Mucosa of rectum (tissue), 2 donors: ENCODE measurements at regions not wholly inside any gene's neighbourhood (a gene's known extent, or its start where the extent isn't known, plus 50 kb on each side); places are given as distances from the start of the nearest gene placed in this dataset.

ENCODE experiments used
- H3K27ac ChIP-seq, 2 donors: one replicate each; pipeline ENCODE4 v1.7.0; 2013; ENCODE audit warnings: inconsistent platforms in 2 of 2, low read depth in 2 of 2, low read length in 2 of 2
- H3K27me3 ChIP-seq, 2 donors: one replicate each; pipeline ENCODE4 v1.7.0; 2013; ENCODE audit warnings: low read length in 2 of 2; ENCODE audit not compliant: control insufficient read depth in 2 of 2, insufficient read depth in 2 of 2
- H3K36me3 ChIP-seq, 2 donors: one replicate each; pipeline ENCODE4 v1.7.0; 2013; ENCODE audit warnings: low read length in 2 of 2; ENCODE audit not compliant: control insufficient read depth in 2 of 2, insufficient read depth in 2 of 2
- H3K4me1 ChIP-seq, 2 donors: one replicate each; pipeline ENCODE4 v1.7.0; 2013; ENCODE audit warnings: low read length in 2 of 2, mild to moderate bottlenecking in 1 of 2; ENCODE audit not compliant: control insufficient read depth in 2 of 2, insufficient read depth in 2 of 2
- H3K4me3 ChIP-seq, 2 donors: one replicate each; pipeline ENCODE4 v1.7.0; 2013; ENCODE audit warnings: low read length in 2 of 2
- H3K9ac ChIP-seq, 2 donors: one replicate each; pipeline ENCODE4 v1.7.0; 2013; ENCODE audit warnings: low read length in 2 of 2, low read depth in 1 of 2, mild to moderate bottlenecking in 1 of 2
- H3K9me3 ChIP-seq, 2 donors: one replicate each; pipeline ENCODE4 v1.7.0; 2013; ENCODE audit warnings: low read length in 2 of 2; ENCODE audit not compliant: control insufficient read depth in 2 of 2
- donor health status: healthy.
- donor health status: Normal muscosa, but diverticular disease.

DNA sequence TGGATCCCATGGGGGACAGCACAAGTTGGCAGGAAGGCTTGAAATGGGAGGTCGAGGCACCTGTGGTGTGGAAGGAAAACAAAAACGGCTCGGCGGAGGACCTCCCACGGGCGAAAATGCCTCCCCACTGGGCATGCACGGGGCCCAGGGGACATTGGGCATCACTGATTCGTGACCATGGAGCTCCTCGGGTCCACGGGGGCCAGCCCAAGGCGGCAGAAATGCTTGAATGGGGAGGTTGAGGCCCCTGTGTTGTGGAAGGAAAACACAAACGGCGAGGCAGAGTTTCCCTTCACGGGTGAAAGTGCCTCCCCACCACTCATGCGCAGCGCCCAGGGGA, 376.0 kb downstream of the ALG10 start:
- Histone ChIP-seq H3K4me1 (no peaks in the 10 kb centered on the region), H3K9me3 (peaks cover 4 to 13% of the 10 kb centered on the region in 2 donors)

GRCh38 chr12:34398706-34399630, 376.7 kb downstream of the ALG10 start:
- Histone ChIP-seq H3K36me3 (no peaks in the 10 kb centered on the region), H3K4me3 (no peak overlapping the region), H3K9ac (no peak overlapping the region), H3K27ac (no peak overlapping the region), H3K4me1 (no peaks in the 10 kb centered on the region), H3K27me3 (no peaks in the 10 kb centered on the region), H3K9me3 (peaks cover 4 to 13% of the 10 kb centered on the region in 2 donors)

More for the DNA sequence above, 376.0 kb downstream of the ALG10 start:
- Histone ChIP-seq H3K27ac (no peak overlapping the region), H3K27me3 (no peaks in the 10 kb centered on the region), H3K9ac (no peak overlapping the region), H3K36me3 (no peaks in the 10 kb centered on the region), H3K4me3 (no peak overlapping the region)

- H3K4me1 ChIP-seq: no peaks in the 10 kb centered on the region
- no peak overlapping the region for H3K27ac ChIP-seq
- H3K9me3 ChIP-seq: peaks cover 4 to 15% of the 10 kb centered on the region in 2 donors
- no peak overlapping the region for H3K9ac ChIP-seq
- H3K4me3 ChIP-seq: no peak overlapping the region
- H3K36me3 ChIP-seq: no peaks in the 10 kb centered on the region
- H3K27me3 ChIP-seq: no peaks in the 10 kb centered on the region
Measured at GRCh38 chr12:34399631-34400410, 377.5 kb downstream of the ALG10 start.

- Histone ChIP-seq H3K4me1 (no peaks in the 10 kb centered on the region), H3K27ac (no peak overlapping the region), H3K27me3 (no peaks in the 10 kb centered on the region), H3K9me3 (peaks cover 4 to 18% of the 10 kb centered on the region in 2 donors), H3K4me3 (no peak overlapping the region), H3K36me3 (no peaks in the 10 kb centered on the region), H3K9ac (no peak overlapping the region)
Measured at GRCh38 chr12:34400411-34400881, 378.1 kb downstream of the ALG10 start.

DNA sequence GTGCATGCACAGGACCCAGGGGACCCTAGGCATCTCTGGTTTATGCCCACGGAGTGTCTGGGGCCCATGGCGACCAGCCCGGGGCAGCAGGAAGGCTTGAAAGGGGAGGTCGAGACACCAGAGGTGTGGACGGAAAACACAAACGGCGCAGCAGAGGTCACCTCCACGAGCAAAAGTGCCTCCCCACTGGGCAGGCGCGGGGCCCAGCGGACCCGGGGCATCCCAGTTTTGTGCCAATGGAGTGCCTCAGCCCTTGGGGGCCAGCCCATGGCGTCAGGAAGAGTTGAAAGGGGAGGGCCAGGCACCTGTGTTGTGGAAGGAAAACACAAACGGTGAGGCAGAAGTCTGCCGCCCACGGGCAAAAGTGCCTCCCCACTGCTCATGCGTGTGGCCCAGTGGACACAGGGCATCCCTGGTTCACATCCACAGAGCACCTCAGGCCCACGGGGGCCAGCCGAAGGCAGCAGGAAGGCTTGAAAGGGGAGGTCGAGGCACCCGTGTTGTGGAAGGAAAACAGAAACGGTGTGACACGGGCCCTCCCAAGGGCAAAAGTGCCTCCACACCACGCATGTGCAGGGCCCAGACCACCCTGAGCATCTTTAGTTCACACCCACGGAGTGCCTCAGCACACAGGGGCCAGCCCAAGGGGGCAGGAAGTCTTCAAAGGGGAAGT, 378.8 kb downstream of the ALG10 start:
- peaks cover 4 to 18% of the 10 kb centered on the region in 2 donors for H3K9me3 ChIP-seq
- H3K27me3 ChIP-seq: no peaks in the 10 kb centered on the region
- H3K36me3 ChIP-seq: no peaks in the 10 kb centered on the region
- H3K4me3 ChIP-seq: no peak overlapping the region
- H3K9ac ChIP-seq: no peak overlapping the region
- no peak overlapping the region for H3K27ac ChIP-seq
- H3K4me1 ChIP-seq: no peaks in the 10 kb centered on the region

DNA sequence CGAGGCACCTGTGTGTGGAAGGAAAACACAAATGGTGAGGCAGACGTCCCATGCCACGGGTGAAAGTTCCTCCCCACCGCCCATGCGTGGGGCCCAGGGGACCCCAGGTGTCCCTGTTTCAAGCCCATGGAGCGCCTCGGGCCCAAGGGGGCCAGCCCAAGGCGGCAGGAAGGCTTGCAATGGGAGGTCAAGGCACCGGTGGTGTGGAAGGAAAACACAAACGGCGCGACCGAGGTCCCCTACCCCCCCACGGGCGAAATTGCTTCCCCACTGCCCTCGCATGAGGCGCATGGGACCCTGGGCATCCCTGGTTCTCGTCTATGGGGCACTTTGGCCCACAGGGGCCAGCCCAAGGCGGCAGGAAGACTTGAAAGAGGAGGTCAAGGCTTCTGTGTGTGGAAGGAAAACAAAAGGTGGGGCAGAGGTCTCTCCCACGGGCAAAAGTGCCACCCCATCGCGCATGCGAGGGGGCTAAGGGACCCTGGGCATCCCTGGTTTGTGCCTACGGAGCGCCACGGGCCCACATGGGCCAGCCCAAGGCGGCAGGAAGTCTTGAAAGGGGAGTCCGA, 379.4 kb downstream of the ALG10 start:
- Histone ChIP-seq H3K4me3 (no peak overlapping the region), H3K36me3 (no peaks in the 10 kb centered on the region), H3K4me1 (no peaks in the 10 kb centered on the region), H3K9me3 (peaks cover 4 to 18% of the 10 kb centered on the region in 2 donors), H3K9ac (no peak overlapping the region), H3K27me3 (no peaks in the 10 kb centered on the region), H3K27ac (no peak overlapping the region)

DNA sequence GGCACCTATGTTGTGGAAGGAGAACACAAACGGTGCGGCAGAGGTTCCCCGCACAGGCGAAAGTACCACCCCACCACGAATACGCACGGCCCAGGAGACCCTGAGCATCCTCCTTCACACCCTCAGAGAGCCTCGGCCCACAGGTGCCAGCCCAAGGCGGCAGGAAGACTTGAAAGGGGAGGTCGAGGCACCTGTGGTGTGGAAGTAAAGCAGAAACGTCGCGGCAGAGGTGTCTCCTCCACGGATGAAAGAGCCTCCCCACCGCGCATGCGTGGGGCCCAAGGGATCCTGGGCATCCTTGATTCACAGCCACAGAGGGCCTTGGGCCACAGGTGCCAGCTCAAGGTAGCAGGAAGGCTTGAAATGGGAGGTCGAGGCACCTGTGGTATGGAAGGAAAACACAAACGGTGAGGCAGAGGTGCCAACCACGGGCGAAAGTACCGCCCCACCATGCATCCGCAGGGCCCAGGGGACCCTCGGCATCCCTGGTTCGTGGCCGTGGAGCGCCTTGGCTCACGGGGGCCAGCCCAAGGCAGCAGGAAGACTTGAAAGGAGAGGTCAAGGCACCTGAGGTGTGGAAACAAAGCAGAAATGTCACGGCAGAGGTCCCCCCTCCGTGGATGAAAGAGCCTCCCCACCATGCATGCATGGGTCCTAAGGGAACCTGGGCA, 380.1 kb downstream of the ALG10 start:
- Histone ChIP-seq H3K4me3 (no peak overlapping the region), H3K27ac (no peak overlapping the region), H3K9ac (no peak overlapping the region), H3K4me1 (no peaks in the 10 kb centered on the region), H3K27me3 (no peaks in the 10 kb centered on the region), H3K9me3 (peaks cover 8 to 21% of the 10 kb centered on the region in 2 donors), H3K36me3 (no peaks in the 10 kb centered on the region)

- Histone ChIP-seq H3K36me3 (no peaks in the 10 kb centered on the region), H3K4me1 (no peaks in the 10 kb centered on the region), H3K4me3 (no peak overlapping the region), H3K9ac (no peak overlapping the region), H3K27ac (no peak overlapping the region), H3K9me3 (peaks cover 8 to 18% of the 10 kb centered on the region in 2 donors), H3K27me3 (no peaks in the 10 kb centered on the region)
Measured at GRCh38 chr12:34402899-34403705, 380.8 kb downstream of the ALG10 start.
